A549 (cell line): ENCODE measurements at regions not wholly inside any gene's neighbourhood (a gene's known extent, or its start where the extent isn't known, plus 50 kb on each side); places are given as distances from the start of the nearest gene placed in this dataset.
"Not testable (repeated sequence)": the region's sequence is repeated elsewhere in the genome, so short reads cannot be mapped to it uniquely, and the experiment has no call there.

ENCODE experiments used
- CHD2 ChIP-seq: fragments of 150-350 bp; IDR thresholded peaks from 2 replicates; pipeline ENCODE4 v1.6.1; 2014; ENCODE audit warnings: low read length; ENCODE audit not compliant: partially characterized antibody
- EP300 ChIP-seq, 2 experiments: fragments of >200 bp; sonication (Bioruptor Twin); formaldehyde crosslinking; IDR thresholded peaks; 2 replicates in 1 of 2; 3 replicates in 1 of 2; pipeline ENCODE4 v1.6.1; 2016 to 2017
- JUNB ChIP-seq: fragments of >200 bp; sonication (Bioruptor Twin); formaldehyde crosslinking; IDR thresholded peaks from 2 replicates; pipeline ENCODE4 v1.6.1; 2016
- KDM1A ChIP-seq: fragments of 200-600 bp; sonication (generic); IDR thresholded peaks from 2 replicates; pipeline ENCODE4 v1.6.1; 2016; ENCODE audit warnings: low read depth, mild to moderate bottlenecking
- KDM5A ChIP-seq: fragments of 200-600 bp; sonication (generic); IDR thresholded peaks from 2 replicates; pipeline ENCODE4 v1.6.1; 2016; ENCODE audit warnings: antibody characterized with exemption, mild to moderate bottlenecking
- POLR2A ChIP-seq: IDR thresholded peaks from 2 replicates; pipeline ENCODE4 v1.6.1; 2012; ENCODE audit warnings: mild to moderate bottlenecking, low read length
- RAD21 ChIP-seq, 2 experiments: fragments of >200 bp in 1 of 2; sonication (Bioruptor Twin) in 1 of 2; formaldehyde crosslinking in 1 of 2; IDR thresholded peaks in 1 of 2; conservative IDR thresholded peaks in 1 of 2; 2 replicates in 1 of 2; 3 replicates in 1 of 2; pipeline ENCODE4 v1.6.1; 2012 to 2018; ENCODE audit warnings: inconsistent platforms in 1 of 2
- TF ChIP-seq, protein P1 (sequence below): fragments of 200-600 bp; sonication (generic); IDR thresholded peaks from 2 replicates; pipeline ENCODE4 v1.6.1; 2016; ENCODE audit warnings: antibody characterized with exemption, mild to moderate bottlenecking, moderate library complexity
- TF ChIP-seq, protein P2 (sequence below): fragments of >200 bp; sonication (Bioruptor Twin); formaldehyde crosslinking; IDR thresholded peaks from 3 replicates; pipeline ENCODE4 v1.5.1; 2016

DNA sequence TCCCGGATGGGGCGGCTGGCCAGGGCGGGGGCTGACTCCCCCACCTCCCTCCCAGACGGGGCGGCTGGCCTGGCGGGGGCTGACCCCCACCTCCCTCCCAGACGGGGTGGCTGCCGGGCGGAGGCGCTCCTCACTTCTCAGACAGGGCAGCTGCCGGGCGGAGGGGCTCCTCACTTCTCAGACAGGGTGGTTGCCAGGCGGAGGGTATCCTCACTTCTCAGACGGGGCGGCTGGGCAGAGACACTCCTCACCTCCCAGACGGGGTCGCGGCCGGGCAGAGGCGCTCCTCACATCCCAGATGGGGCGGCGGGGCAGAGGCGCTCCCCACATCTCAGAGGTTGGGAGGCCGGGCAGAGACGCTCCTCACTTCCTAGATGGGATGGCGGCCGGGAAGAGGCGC, 362.3 kb upstream of the CASK start:
- not testable (repeated sequence) for TF ChIP-seq POLR2A; JUNB; RAD21 (conservative IDR thresholded peaks at IDR 0.05 in 1 of 2, IDR thresholded peaks at IDR 0.05 in 1 of 2); KDM5A; KDM1A; CHD2; EP300 (IDR thresholded peaks at IDR 0.05)
- TF ChIP-seq, protein P1, sequence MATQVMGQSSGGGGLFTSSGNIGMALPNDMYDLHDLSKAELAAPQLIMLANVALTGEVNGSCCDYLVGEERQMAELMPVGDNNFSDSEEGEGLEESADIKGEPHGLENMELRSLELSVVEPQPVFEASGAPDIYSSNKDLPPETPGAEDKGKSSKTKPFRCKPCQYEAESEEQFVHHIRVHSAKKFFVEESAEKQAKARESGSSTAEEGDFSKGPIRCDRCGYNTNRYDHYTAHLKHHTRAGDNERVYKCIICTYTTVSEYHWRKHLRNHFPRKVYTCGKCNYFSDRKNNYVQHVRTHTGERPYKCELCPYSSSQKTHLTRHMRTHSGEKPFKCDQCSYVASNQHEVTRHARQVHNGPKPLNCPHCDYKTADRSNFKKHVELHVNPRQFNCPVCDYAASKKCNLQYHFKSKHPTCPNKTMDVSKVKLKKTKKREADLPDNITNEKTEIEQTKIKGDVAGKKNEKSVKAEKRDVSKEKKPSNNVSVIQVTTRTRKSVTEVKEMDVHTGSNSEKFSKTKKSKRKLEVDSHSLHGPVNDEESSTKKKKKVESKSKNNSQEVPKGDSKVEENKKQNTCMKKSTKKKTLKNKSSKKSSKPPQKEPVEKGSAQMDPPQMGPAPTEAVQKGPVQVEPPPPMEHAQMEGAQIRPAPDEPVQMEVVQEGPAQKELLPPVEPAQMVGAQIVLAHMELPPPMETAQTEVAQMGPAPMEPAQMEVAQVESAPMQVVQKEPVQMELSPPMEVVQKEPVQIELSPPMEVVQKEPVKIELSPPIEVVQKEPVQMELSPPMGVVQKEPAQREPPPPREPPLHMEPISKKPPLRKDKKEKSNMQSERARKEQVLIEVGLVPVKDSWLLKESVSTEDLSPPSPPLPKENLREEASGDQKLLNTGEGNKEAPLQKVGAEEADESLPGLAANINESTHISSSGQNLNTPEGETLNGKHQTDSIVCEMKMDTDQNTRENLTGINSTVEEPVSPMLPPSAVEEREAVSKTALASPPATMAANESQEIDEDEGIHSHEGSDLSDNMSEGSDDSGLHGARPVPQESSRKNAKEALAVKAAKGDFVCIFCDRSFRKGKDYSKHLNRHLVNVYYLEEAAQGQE: not testable (repeated sequence)
- TF ChIP-seq, protein P2, sequence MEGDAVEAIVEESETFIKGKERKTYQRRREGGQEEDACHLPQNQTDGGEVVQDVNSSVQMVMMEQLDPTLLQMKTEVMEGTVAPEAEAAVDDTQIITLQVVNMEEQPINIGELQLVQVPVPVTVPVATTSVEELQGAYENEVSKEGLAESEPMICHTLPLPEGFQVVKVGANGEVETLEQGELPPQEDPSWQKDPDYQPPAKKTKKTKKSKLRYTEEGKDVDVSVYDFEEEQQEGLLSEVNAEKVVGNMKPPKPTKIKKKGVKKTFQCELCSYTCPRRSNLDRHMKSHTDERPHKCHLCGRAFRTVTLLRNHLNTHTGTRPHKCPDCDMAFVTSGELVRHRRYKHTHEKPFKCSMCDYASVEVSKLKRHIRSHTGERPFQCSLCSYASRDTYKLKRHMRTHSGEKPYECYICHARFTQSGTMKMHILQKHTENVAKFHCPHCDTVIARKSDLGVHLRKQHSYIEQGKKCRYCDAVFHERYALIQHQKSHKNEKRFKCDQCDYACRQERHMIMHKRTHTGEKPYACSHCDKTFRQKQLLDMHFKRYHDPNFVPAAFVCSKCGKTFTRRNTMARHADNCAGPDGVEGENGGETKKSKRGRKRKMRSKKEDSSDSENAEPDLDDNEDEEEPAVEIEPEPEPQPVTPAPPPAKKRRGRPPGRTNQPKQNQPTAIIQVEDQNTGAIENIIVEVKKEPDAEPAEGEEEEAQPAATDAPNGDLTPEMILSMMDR: not testable (repeated sequence)
